SHP77 treated with DMSO at 0.1 percent for 48 hours (cell line): ENCODE measurements at regions not wholly inside any gene's neighbourhood (a gene's known extent, or its start where the extent isn't known, plus 50 kb on each side); places are given as distances from the start of the nearest gene placed in this dataset.
"Not testable (repeated sequence)": the region's sequence is repeated elsewhere in the genome, so short reads cannot be mapped to it uniquely, and the experiment has no call there.

Experiments
- DNase-seq: peaks from one replicate; lab custom pipeline; 2025; lab: John Stamatoyannopoulos, UW

DNA sequence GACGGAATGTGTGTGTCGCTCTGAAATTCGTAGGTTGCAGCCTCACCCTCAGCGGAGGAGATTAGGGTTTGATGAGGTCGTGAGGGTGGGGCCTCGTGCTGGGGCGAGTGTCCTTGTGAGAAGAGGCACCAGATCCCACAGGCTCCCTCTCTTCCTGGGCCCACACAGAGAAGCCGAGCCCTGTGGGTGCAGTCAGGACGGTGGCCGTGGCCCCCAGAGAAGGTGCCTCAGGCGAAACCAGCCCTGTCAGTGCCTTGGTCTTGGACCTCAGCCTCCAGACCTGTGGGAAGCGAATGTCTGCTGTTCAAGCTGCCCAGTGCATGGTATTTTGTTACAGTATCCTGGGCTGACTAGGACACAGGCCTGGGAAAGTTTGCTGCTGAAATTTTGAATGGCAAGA, 108.0 kb upstream of the ALKAL2 start:
- no peak for DNase-seq

DNA sequence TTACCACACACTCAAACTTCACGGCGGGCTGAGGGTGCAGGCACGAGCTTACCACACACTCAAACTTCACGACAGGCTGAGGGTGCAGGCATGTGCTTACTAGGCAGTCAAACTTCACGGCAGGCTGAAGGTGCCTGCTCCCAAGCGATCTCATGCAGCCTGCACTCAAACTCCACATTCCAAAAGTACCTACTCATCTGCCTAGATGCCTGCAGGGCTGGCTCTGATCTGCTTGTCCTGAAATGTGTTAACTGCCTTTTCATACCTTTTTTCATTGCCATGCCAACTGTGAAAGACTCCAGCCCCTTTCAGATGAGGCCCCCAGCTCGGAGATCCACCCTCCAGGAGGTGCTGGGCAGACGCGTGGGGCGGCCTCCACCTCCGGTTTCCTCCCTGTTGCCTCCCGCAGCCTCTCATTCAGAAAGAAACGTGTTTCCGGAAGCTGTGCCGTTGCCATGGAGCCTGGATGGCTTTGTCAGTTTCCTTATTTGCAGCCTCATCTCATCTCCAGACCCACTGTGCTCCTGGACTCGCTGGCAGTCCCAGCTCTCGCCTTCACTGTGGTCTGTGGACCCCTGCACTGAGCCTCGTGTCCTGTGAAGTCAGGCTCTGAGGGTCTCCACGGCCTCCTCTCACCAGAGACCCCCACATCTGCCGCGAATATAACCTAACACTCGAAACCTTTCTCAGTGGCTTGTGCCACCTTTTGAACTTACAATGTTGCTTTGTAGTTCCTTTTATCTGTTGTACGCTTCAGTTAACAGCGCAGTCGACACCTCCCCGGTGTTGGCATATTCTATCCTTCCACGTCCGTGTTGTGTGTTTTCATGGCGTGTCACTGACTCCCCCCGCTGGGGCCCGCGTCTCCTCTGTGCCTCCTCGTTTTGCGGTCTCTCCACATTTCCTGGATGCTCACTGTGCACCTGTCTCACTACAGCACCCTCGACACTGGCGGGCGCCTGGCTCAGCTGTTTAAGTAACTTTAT, 106.1 kb upstream of the ALKAL2 start:
- no peak for DNase-seq

DNA sequence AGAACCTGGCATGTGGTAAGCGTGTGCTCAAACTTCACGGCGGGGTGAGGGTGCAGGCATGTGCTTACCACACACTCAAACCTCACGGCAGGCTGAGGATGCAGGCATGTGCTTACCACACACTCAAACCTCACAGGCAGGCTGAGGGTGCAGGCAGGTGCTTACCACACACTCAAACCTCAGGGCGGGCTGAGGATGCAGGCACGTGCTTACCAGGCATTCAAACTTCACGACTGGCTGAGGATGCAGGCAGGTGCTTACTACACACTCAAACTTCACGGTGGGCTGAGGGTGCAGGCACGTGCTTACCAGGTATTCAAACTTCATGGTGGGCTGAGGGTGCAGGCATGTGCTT, 105.0 kb upstream of the ALKAL2 start:
- no peak for DNase-seq

DNA sequence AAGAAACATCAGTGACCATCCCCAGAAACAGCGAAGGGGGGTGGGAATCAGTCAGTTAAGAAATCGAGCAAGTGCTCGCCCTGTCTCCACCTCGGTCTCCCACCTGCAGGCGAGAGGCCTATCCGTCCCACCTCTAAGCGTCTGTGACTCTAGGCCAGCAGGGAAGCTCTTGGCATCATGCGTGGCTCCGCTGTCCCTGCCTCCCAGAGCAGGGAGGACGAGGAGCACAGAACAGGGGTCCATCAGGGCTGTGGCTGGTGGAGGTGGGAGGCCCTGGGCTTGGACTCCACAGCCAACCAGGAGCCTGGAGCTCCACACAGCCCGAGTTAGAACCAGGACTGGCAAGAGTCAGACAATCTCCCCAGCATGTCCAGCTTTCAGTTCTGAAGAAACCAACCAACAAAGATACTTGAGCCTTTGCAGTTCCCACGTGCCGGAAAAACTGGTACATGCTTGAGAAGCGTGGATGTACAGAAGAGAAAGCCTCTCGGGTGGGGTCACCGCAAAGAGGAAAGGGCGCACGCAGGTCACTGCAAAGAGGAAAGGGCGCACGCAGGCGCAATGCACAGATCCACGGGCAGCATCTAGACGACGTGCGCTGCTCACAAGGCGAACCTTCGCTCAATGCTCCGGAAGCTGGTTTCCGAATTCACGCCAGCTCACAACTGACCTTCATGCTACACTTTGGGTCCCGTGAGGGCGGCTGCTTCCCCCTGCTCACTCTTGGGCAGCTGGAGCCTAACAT, 104.5 kb upstream of the ALKAL2 start:
- no peak for DNase-seq

- DNase-seq, result no peak
Observed at GRCh38 chr2:391696-392095, 103.8 kb upstream of the ALKAL2 start.

- no peak for DNase-seq
Observed at GRCh38 chr2:390959-391358, 103.1 kb upstream of the ALKAL2 start.

DNA sequence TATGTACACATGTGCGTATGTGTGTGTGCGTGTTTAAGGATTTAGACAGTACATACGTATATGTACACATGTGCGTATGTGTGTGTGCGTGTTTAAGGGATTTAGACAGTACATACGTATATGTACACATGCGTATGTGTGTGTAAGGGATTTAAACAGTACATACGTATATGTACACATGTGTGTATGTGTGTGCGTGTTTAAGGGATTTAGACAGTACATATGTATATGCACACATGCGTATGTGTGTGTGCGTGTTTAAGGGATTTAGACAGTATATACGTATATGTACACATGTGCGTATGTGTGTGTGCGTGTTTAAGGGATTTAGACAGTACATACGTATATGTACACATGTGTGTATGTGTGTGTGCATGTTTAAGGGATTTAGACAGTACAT, 102.1 kb upstream of the ALKAL2 start:
- DNase-seq, result not testable (repeated sequence)

GRCh38 chr2:388752-389151, 100.9 kb upstream of the ALKAL2 start:
- DNase-seq, result not testable (repeated sequence)

DNA sequence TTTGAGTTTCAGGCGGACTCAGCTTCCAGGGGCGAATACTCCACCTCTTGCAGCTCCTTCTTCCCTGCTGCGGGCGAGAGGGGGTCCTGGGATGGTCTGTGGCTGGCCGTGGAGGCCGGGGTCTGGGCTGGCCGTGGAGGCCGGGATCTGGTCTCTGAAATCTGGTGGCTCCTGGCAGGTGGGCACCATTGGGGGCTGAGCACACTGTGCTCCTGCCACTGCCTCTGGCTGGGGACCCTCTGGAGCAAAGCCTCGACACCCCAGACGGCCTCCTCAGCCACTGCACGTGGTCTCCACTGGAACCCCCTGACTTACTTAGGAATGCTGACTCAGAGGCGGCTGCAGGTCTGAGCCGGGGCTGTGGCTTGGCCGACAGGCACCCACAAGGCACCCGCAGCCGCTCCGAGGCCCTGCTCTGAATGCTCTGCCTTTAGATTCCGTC, 100.1 kb upstream of the ALKAL2 start:
- DNase-seq, result no peak

DNA sequence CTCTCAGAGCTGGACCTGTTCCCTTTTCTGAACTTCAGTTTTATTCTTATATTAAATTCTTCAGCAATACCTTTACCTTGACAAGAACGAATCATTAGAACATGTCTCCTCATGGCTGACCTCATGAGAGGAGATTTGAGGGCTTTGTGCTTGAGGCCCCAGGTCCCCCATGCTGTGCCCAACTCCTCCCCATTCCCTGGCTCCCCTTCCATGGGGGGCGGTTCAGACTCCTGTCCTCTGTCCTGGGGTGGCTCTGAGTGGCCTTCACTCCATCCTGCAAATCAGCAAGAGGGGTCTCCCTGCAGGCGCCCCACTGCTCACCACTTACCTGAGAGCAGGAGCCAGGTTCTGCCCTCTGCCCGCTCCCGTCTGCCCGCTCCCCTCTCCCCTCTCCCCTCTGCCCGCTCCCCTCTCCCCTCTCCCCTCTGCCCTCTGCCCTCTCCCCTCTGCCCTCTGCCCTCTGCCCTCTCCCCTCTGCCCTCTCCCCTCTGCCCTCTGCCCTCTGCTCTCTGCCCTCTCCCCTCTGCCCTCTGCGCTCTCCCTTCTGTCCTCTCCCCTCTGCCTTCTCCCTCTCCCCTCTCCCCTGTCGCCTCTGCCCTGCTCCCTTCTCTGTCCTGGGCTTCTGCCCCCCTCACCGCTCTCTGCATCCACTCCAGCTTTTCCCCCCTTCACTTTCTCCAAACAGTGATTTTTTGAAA, 98.7 kb upstream of the ALKAL2 start:
- DNase-seq, result no peak

DNA sequence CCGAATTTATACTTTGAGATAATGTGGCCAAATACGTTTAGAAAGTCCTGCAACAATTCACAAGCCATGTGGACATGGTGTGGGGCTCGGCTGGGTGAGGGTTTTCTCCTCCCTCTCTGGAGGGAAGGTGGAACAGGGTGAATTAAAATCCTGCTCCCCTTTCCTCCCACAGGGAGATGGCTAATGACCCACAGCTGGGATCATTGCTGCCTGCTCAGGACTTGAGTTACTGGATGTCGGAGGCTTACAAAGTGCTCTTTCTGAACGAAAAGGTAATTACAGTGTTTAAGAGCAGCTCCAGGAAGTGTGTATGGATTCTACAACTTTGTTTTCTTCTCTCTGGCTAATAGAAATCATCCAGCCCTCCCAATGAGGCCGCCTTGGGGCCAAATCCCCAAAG, 97.9 kb upstream of the ALKAL2 start:
- no peak for DNase-seq

DNA sequence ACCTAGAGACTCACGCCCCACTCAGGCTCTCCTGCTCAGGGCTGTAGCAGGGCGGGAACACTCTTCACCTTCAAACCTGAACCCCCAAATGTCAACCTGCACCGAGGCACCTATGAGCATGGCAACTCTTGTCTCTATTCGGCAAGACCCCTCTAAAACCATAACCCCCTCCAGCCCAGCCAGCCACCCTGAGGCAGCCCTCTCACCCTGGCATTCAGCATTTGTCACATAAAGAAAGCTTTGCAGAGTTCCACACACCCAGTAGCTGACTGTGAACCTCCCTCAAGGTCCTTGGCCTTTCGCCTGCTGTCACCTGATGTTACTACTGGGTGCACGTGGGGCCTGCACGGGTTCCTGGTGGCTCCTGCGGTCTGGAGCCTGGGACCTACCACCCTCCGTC, 97.2 kb upstream of the ALKAL2 start:
- no peak for DNase-seq

- no peak for DNase-seq
Observed at GRCh38 chr2:383888-384287, 96.0 kb upstream of the ALKAL2 start.

DNA sequence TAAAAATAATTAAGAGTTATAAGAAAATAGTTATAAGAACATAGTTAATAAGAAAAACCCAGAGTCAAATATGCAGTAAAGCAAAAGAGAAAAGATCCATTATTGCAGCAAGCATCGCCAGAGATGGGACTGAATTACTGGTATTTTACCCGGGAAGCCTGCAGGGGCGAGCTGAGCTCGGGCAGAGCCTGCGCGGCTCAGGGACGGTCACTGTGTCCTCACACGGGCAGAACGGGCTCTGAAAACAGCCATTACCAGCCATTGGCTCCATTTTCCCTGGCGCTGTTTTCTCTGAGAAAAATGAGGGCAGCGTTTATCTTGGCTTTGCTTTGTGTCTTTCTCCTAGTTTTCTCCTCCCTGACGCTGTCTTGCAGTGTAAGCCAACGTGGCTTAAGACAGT, 95.3 kb upstream of the ALKAL2 start:
- DNase-seq, result no peak

DNA sequence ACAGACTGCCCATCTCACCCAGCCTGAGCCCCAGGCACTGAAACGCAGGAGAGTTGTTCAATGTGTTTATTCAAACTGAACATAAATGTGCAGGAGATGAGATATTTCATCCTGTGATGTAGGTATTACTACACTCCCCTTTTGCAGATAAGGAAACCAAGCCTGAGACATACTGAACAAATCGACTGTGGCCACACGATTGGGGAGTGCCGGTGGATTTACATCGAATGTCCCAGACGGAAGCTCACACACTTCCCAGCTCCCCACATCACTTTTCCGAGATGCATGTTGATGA, 94.8 kb upstream of the ALKAL2 start:
- no peak for DNase-seq

GRCh38 chr2:381941-382727, 94.2 kb upstream of the ALKAL2 start:
- DNase-seq, result no peak

DNA sequence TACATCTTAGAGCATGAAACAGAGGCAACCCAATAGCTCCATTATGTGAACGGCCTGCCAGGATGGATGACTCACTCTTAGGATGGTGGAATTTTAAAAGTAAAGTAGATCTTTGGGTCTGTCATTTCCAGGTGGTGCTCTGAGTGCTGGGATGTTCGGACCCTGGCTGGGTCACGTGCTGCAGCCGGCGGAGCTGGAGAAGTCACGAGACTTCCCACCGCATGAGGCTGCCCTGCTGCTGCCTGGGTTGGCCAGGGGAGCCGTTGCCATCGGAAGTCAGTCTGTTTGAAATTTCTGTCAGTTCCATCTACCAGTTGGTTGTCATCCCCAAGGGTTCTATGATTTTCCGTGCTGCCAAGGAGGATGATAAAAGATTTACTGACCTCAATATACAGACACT, 93.3 kb upstream of the ALKAL2 start:
- no peak for DNase-seq

DNA sequence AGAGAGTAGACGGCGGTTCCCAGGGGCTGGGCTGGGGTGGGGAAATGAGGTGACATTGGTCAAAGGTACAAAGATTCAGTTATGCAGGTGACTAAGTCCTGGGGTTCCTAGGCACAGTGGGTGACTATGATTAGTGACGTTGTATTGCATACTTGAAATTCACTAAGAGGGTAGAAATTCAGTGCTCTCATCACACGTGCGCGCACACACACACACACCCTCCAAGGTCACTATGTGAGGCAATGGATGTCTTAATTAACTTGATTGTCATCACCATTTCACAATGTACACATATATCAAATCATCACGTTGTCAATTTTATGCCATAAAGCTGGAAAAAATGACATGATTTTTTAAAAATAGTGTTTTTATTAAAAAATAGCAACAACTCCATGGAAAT, 92.9 kb upstream of the ALKAL2 start:
- DNase-seq, result no peak

DNA sequence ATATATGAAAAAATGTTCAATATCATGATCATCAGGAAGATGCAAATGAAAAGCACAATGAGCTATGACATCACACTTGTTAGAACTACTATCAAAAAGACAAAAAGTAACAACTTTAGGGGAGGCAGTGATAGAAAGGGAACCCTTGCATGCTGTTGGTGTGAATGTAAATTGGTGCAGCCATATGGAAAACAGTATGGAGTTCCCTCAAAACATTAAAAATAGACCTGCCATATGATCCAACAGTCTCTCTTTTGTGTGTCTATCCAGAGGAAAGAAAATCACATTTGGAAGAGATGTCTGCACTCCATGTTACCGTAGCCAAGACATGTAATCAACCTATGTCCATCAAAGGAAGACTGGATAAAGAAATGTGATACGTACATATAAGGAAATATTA, 92.3 kb upstream of the ALKAL2 start:
- no peak for DNase-seq

DNA sequence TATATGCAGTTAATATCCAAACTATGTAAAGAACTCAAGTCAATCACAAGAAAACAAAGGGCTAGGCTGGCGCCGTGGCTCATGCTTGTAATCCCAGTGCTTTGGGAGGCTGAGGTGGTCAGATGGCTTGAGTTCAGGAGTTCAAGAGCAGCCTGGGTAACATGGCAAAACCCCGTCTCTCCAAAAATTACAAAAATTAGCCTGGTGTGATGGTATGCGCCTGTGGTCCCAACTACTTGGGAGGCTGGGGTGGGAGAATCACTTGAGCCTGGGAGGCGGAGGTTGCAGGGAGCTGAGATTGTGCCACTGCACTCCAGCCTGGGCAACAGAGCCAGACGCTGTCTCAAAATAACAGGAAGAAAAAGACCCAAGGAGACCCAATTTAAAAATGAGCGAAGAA, 91.9 kb upstream of the ALKAL2 start:
- no peak for DNase-seq

DNA sequence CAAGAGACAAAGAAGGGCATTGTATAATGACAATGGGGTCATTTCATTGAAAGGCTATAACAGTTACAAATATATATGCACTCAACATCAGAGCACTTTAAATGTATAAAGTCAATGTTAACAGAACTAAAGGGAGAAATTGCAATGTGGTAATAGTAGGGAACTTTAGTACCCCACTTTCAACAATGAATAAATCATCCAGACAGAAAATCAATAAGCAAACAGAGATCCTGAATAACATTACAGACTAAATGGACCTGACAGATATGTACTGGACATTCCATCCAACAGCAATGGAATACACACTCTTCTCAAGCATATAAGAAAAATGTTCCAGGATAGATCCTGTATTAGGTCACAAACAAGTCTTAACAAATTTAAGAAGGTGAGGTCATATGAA, 90.5 kb upstream of the ALKAL2 start:
- DNase-seq, result no peak

- no peak for DNase-seq
Observed at GRCh38 chr2:377414-377813, 89.5 kb upstream of the ALKAL2 start.
